ENCODE measurements at regions not wholly inside any gene's neighbourhood (a gene's known extent, or its start where the extent isn't known, plus 50 kb on each side); places are given as distances from the start of the nearest gene placed in this dataset.

- TF ChIP-seq CTCF (IDR thresholded peaks at IDR 0.05), result no peak
- TF ChIP-seq POLR2A (IDR thresholded peaks at IDR 0.05), result no peak
- Histone ChIP-seq H3K4me1 (no peaks in the 10 kb centered on the region), H3K9me3 (no peaks in the 10 kb centered on the region), H3K4me3 (no peak overlapping the region), H3K36me3 (ENCODE audit: low read depth, missing control alignments) (no peaks in the 10 kb centered on the region), H3K27me3 (no peaks in the 10 kb centered on the region), H3K27ac (no peak overlapping the region)
- intact Hi-C loops (cut with DNase I; ENCODE audit: low total_unique reads), result no loop called here
- WGBS, 2 donors, result 86 to 91% methylated on average over 1 of the region's 1 CpG
- no peak for DNase-seq
Measured at GRCh38 chr18:56468396-56468795, 170.0 kb downstream of the TXNL1 start.

DNA sequence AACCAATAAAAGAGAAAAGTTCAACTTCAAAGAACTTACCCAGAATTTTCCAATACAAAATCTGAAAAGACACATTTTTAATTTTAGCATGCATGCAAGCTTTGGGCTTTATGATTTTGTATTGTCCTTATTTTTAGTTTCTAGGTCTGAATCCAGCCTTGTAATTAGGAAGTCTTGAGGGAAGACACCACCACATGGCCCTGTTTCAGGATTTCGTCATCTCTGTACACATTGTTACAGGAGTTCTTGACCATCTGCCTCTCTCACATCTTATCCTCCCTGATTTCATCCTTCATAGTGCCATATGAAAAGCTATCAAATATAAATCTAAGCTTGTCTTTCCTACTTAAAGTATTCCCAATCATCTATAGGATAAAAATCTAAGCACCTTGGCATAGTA, 176.1 kb downstream of the TXNL1 start:
- Histone ChIP-seq H3K4me3 (no peak overlapping the region), H3K27me3 (no peaks in the 10 kb centered on the region), H3K27ac (no peak overlapping the region), H3K36me3 (ENCODE audit: low read depth, missing control alignments) (no peaks in the 10 kb centered on the region), H3K4me1 (no peaks in the 10 kb centered on the region), H3K9me3 (no peaks in the 10 kb centered on the region)
- TF ChIP-seq CTCF (IDR thresholded peaks at IDR 0.05) (no peak), POLR2A (IDR thresholded peaks at IDR 0.05) (no peak)
- DNase-seq, result no peak
- 81 to 92% methylated on average over 1 of the region's 1 CpG for WGBS, 2 donors
- intact Hi-C loops (cut with DNase I; ENCODE audit: low total_unique reads), result no loop called here

GRCh38 chr18:56461151-56461550, 177.2 kb downstream of the TXNL1 start:
- Histone ChIP-seq H3K27me3 (no peaks in the 10 kb centered on the region), H3K4me3 (no peak overlapping the region), H3K27ac (no peak overlapping the region), H3K9me3 (no peaks in the 10 kb centered on the region), H3K36me3 (ENCODE audit: low read depth, missing control alignments) (no peaks in the 10 kb centered on the region), H3K4me1 (no peaks in the 10 kb centered on the region)
- no peak for DNase-seq
- TF ChIP-seq CTCF (IDR thresholded peaks at IDR 0.05) (no peak), POLR2A (IDR thresholded peaks at IDR 0.05) (no peak)
- intact Hi-C loops (cut with DNase I; ENCODE audit: low total_unique reads), result no loop called here
- WGBS, 2 donors, result 96 to 100% methylated on average over 1 of the region's 1 CpG

GRCh38 chr18:56460581-56460980, 177.8 kb downstream of the TXNL1 start:
- TF ChIP-seq POLR2A (IDR thresholded peaks at IDR 0.05) (no peak), CTCF (IDR thresholded peaks at IDR 0.05) (no peak)
- Histone ChIP-seq H3K4me1 (no peaks in the 10 kb centered on the region), H3K4me3 (no peak overlapping the region), H3K27me3 (no peaks in the 10 kb centered on the region), H3K9me3 (no peaks in the 10 kb centered on the region), H3K27ac (no peak overlapping the region), H3K36me3 (ENCODE audit: low read depth, missing control alignments) (no peaks in the 10 kb centered on the region)
- no peak for DNase-seq
- 68 to 89% methylated on average over 3 of the region's 3 CpGs for WGBS, 2 donors
- intact Hi-C loops (cut with DNase I; ENCODE audit: low total_unique reads), result no loop called here

DNA sequence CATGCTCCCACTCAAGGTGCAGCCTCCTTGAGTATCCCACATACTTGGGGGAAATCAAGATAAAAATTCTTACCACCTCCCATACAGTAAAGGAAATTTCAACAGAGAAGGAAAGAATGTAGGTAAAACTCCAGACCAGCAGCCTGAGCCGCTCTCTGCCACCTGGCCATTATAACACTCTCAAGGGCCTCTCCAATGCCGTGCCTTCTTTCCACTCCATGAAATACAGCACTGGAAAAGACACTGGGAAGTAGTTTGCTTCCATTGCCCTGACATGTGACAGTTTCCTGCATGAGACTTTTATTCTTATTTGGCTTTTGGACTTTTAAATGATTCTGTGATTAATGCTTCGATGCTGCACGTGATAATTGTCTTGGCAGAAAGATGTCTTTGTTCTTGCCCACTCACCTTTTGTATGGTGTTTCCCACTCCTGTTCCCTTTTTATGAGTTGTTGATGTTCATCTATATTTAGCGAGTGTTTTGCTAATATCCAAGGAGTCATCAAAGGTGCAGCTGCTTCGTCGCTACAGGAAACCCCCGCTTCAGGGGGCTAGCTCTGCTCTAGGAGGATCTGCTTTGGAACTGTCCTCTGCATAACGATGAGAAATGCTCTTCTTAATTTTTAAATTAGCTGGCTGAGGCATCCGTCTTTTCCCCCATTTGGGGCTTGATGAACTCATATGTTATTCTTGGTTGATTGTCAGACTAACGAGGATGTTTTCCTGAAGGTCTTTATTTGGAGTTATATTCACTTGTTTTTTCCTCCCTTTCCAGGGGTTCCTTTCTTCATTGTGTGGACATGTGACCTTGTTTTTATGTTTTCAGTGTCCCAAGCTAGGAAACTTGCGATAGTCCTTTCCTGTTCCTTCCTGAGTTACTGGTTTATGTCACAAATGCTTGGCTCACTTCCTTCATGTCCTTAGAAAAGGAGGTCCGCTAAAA, 179.4 kb downstream of the TXNL1 start:
- no peak for TF ChIP-seq CTCF (IDR thresholded peaks at IDR 0.05)
- TF ChIP-seq POLR2A (IDR thresholded peaks at IDR 0.05), result no peak
- Histone ChIP-seq H3K27ac (no peak overlapping the region), H3K36me3 (ENCODE audit: low read depth, missing control alignments) (no peaks in the 10 kb centered on the region), H3K9me3 (no peaks in the 10 kb centered on the region), H3K4me3 (no peak overlapping the region), H3K27me3 (no peaks in the 10 kb centered on the region), H3K4me1 (no peaks in the 10 kb centered on the region)
- WGBS, 2 donors, result 59 to 65% methylated on average over 13 of the region's 13 CpGs
- intact Hi-C loops (cut with DNase I; ENCODE audit: low total_unique reads), result no loop called here
- DNase-seq, result no peak
